GM12891 (cell line): ENCODE measurements at regions not wholly inside any gene's neighbourhood (a gene's known extent, or its start where the extent isn't known, plus 50 kb on each side); places are given as distances from the start of the nearest gene placed in this dataset.

Experiments used
- DNase-seq: peaks from one replicate; pipeline ENCODE4 v3.0.0; 2011; ENCODE audit warnings: low spot score; ENCODE audit not compliant: insufficient read length
- FAIRE-seq: peaks from 2 replicates; lab custom pipeline; 2011; peaks lifted over from hg19 to GRCh38; lab: Jason Lieb, UNC
- PAX5 ChIP-seq: IDR thresholded peaks from 2 replicates; pipeline ENCODE4 v1.6.1; 2011; ENCODE audit warnings: low read length, moderate library complexity, mild to moderate bottlenecking; ENCODE audit not compliant: insufficient read depth, severe bottlenecking
- POLR2A ChIP-seq: IDR thresholded peaks from 2 replicates; pipeline ENCODE4 v1.6.1; 2011; ENCODE audit warnings: low read depth, low read length, control low read depth
- POLR2AphosphoS5 ChIP-seq: IDR thresholded peaks from 2 replicates; pipeline ENCODE4 v1.6.1; 2011; ENCODE audit warnings: low read depth, low read length, control low read depth
- POU2F2 ChIP-seq: IDR thresholded peaks from 2 replicates; pipeline ENCODE4 v1.6.1; 2011; ENCODE audit warnings: low read depth, mild to moderate bottlenecking, control low read depth, low read length, moderate library complexity
- SPI1 ChIP-seq: IDR thresholded peaks from 2 replicates; pipeline ENCODE4 v1.6.1; 2011; ENCODE audit warnings: low read depth, low read length, control low read depth
- TAF1 ChIP-seq: IDR thresholded peaks from 2 replicates; pipeline ENCODE4 v1.6.1; 2011; ENCODE audit warnings: low read depth, low read length, control low read depth

DNA sequence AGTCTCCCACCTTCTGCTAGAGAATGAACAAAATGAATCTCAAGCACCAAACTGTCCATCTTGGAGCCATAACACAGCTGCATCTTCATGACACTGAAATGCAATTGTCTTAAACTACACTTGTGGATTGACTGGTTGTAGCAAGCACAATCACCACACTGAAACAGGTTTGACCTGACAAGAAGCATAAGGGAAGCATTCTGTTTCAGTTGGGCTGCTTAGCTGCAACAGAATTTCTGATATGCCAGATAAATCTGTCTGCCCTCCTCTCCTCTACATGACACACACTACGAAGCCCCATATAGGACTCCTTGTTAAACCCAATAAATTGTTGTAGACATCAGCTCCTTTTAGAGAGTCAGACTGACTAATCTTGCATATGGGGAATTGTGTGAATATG is 101.8 kb upstream of the NPY2R start:
- no peak for TF ChIP-seq POLR2AphosphoS5
- TF ChIP-seq POU2F2 = no peak
- no peak for TF ChIP-seq POLR2A
- no peak for TF ChIP-seq PAX5
- no peak for TF ChIP-seq TAF1
- TF ChIP-seq SPI1 = no peak
- DNase-seq (no peak), FAIRE-seq (no peak)

DNA sequence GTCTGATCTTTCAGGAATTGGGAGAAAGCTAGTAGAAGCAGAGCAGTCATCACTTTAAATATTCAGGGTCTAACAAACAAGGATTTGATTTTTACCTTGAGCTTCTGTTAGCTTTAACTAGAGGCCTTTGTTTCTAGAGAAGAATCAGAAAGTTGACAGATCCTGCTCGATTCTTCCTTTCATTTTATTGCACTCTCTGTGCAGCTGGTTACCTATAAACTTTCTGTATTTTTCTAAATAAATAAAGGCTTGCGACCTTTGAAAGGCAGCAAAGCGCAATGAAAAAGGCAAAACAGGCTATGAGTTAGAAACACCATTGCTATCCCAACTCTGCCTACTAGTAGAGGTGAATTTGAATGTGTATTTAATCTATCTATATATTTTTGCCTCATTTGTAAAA is 101.4 kb upstream of the NPY2R start:
- no peak for DNase-seq
- TF ChIP-seq SPI1 = no peak
- no peak for TF ChIP-seq POU2F2
- no peak for TF ChIP-seq PAX5
- TF ChIP-seq TAF1 = no peak
- TF ChIP-seq POLR2AphosphoS5 = no peak
- TF ChIP-seq POLR2A = no peak
- FAIRE-seq = no peak

GRCh38 chr4:155114790-155115189 is 93.6 kb upstream of the NPY2R start:
- no peak for TF ChIP-seq POU2F2
- no peak for TF ChIP-seq PAX5
- TF ChIP-seq TAF1 = no peak
- TF ChIP-seq SPI1 = no peak
- no peak for TF ChIP-seq POLR2AphosphoS5
- no peak for TF ChIP-seq POLR2A
- DNase-seq (no peak), FAIRE-seq (no peak)

DNA sequence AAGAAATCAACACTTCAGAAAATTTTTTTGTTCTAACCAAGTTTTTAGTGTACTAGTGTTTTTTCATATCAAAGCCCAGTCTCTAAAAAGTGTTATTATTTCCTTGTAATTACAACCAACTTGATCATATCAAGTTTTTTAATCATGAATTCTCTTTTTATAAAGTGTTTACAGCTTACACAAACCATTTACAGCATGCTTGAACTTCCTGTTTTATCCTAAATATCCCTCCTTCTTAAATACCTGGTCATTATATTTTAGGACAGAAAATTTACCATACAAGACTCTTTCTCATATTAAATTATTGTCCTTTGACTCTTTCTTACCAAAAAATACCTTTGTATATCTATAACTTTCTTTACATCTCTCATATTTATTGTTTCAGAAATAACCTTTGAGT is 89.4 kb upstream of the NPY2R start:
- FAIRE-seq = no peak
- no peak for DNase-seq

DNA sequence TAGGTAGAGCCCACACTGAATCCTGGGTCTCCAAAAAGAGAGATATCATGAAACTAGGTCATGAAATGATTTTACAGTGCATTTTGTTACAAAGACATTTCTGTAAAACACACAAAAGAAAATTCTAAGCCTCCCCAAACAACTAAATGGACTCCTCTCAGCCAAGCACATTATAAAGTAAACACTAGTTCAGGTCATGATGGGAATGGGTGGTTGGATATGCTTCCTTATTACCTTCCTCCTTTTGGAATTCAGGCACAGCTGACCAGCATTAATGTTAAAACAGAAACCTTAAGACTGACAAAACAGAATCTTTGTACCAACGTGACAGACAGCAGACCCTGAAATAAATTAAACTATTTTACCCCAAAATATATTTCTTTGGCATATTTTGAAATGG is 87.9 kb upstream of the NPY2R start:
- no peak for TF ChIP-seq POU2F2
- no peak for TF ChIP-seq POLR2A
- TF ChIP-seq POLR2AphosphoS5 = no peak
- no peak for TF ChIP-seq PAX5
- no peak for TF ChIP-seq SPI1
- TF ChIP-seq TAF1 = no peak
- FAIRE-seq = no peak
- DNase-seq = no peak

More for the DNA sequence above, 89.4 kb upstream of the NPY2R start:
- TF ChIP-seq POU2F2 = no peak
- TF ChIP-seq SPI1 = no peak
- TF ChIP-seq POLR2AphosphoS5 = no peak
- no peak for TF ChIP-seq PAX5
- TF ChIP-seq TAF1 = no peak

GRCh38 chr4:155122382-155122781 is 86.1 kb upstream of the NPY2R start:
- FAIRE-seq (no peak), DNase-seq (no peak)
- TF ChIP-seq POLR2AphosphoS5 = no peak
- no peak for TF ChIP-seq SPI1
- TF ChIP-seq POU2F2 = no peak
- no peak for TF ChIP-seq TAF1
- no peak for TF ChIP-seq POLR2A
- no peak for TF ChIP-seq PAX5

DNA sequence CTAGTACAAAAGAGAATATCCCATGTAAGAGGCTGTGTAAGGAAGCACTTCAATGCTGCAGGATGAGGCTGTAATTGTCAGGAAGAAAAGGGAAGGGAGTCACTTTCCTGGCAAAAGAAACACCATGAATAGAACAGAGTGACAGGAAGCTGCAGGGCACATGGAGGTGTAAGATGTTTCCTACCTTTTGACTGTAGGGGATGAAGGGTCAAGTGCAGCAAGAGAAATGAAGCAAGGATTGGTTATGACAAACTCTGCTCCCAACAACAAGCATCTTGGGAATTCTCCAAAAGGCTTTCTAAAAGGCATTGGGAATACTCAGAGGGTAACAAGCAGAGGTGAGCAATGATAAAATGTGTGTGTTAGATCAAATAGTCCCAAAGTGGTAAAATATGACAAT is 74.3 kb upstream of the NPY2R start:
- no peak for TF ChIP-seq SPI1
- no peak for TF ChIP-seq POU2F2
- TF ChIP-seq POLR2AphosphoS5 = no peak
- no peak for TF ChIP-seq POLR2A
- TF ChIP-seq TAF1 = no peak
- no peak for TF ChIP-seq PAX5
- FAIRE-seq (no peak), DNase-seq (no peak)

GRCh38 chr4:155140889-155141288 is 67.5 kb upstream of the NPY2R start:
- FAIRE-seq (no peak), DNase-seq (no peak)
- TF ChIP-seq SPI1 (no peak), PAX5 (no peak), TAF1 (no peak), POU2F2 (no peak), POLR2A (no peak), POLR2AphosphoS5 (no peak)

GRCh38 chr4:155143512-155143911 is 64.9 kb upstream of the NPY2R start:
- FAIRE-seq = no peak
- no peak for TF ChIP-seq POU2F2
- peak; percentile 37; the same call in 1 of the 2 replicates for TF ChIP-seq SPI1
- no peak for TF ChIP-seq PAX5
- TF ChIP-seq POLR2AphosphoS5 = no peak
- TF ChIP-seq POLR2A = no peak
- no peak for DNase-seq
